ENCODE measurements at regions not wholly inside any gene's neighbourhood (a gene's known extent, or its start where the extent isn't known, plus 50 kb on each side); places are given as distances from the start of the nearest gene placed in this dataset.

DNA sequence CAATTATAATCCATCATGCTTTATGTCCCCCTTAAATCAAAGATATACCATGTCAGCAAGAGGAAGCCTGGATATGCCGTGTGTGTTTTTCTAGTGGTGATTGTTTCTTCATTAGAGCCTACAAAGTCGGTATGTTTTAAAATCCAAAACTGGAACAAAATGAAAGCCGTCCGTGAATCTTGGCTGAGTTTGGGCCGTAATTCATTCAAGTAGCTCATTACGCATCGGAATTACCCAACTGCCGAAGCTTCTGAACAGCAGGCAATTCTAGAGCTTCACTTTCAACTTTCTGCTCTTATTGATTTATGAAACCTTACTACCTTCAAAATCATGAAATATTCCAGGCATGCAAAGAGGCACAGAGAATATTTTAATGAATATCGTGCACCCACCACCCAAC lies 224.7 kb downstream of the AACS start:
- Histone ChIP-seq H3K27ac (ENCODE audit: low read depth in 2 of 2, low read length in 1 of 2) (no peak overlapping the region), H3K4me1 (ENCODE audit: control insufficient read depth in 2 of 2, insufficient read depth in 2 of 2, low read length in 1 of 2) (no peaks in the 10 kb centered on the region), H3K36me3 (ENCODE audit: control insufficient read depth in 2 of 2, insufficient read depth in 2 of 2, low read length in 1 of 2) (no peaks in the 10 kb centered on the region), H3K27me3 (ENCODE audit: control insufficient read depth in 1 of 2, insufficient read depth in 2 of 2, low read length in 2 of 2) (no peaks in the 10 kb centered on the region), H3K9me3 (ENCODE audit: control insufficient read depth in 2 of 2, insufficient read depth in 1 of 2, low read depth in 1 of 2, low read length in 1 of 2) (peaks cover 3 to 5% of the 10 kb centered on the region in 2 donors), H3K4me3 (ENCODE audit: low read depth in 1 of 2, low read length in 2 of 2) (no peak overlapping the region)
- 72% methylated on average over 9 of the region's 9 CpGs for WGBS, 2 donors

- Histone ChIP-seq H3K4me3 (ENCODE audit: low read depth in 1 of 2, low read length in 2 of 2) (no peak overlapping the region), H3K4me1 (ENCODE audit: control insufficient read depth in 2 of 2, insufficient read depth in 2 of 2, low read length in 1 of 2) (no peaks in the 10 kb centered on the region), H3K9me3 (ENCODE audit: control insufficient read depth in 2 of 2, insufficient read depth in 1 of 2, low read depth in 1 of 2, low read length in 1 of 2) (peaks cover 3 to 5% of the 10 kb centered on the region in 2 donors), H3K27me3 (ENCODE audit: control insufficient read depth in 1 of 2, insufficient read depth in 2 of 2, low read length in 2 of 2) (no peaks in the 10 kb centered on the region), H3K36me3 (ENCODE audit: control insufficient read depth in 2 of 2, insufficient read depth in 2 of 2, low read length in 1 of 2) (no peaks in the 10 kb centered on the region), H3K27ac (ENCODE audit: low read depth in 2 of 2, low read length in 1 of 2) (no peak overlapping the region)
- WGBS, 2 donors: 87 to 89% methylated on average over 3 of the region's 3 CpGs
Observed at GRCh38 chr12:125292700-125293099, 227.5 kb downstream of the AACS start.

GRCh38 chr12:125295550-125295949 lies 230.3 kb downstream of the AACS start:
- Histone ChIP-seq H3K4me1 (ENCODE audit: control insufficient read depth in 2 of 2, insufficient read depth in 2 of 2, low read length in 1 of 2) (no peaks in the 10 kb centered on the region), H3K4me3 (ENCODE audit: low read depth in 1 of 2, low read length in 2 of 2) (no peak overlapping the region), H3K9me3 (ENCODE audit: control insufficient read depth in 2 of 2, insufficient read depth in 1 of 2, low read depth in 1 of 2, low read length in 1 of 2) (peaks cover 3 to 5% of the 10 kb centered on the region in 2 donors), H3K27me3 (ENCODE audit: control insufficient read depth in 1 of 2, insufficient read depth in 2 of 2, low read length in 2 of 2) (no peaks in the 10 kb centered on the region), H3K27ac (ENCODE audit: low read depth in 2 of 2, low read length in 1 of 2) (no peak overlapping the region), H3K36me3 (ENCODE audit: control insufficient read depth in 2 of 2, insufficient read depth in 2 of 2, low read length in 1 of 2) (no peaks in the 10 kb centered on the region)
- WGBS, 2 donors: 90 to 92% methylated on average over 5 of the region's 5 CpGs

- Histone ChIP-seq H3K4me1 (ENCODE audit: control insufficient read depth in 2 of 2, insufficient read depth in 2 of 2, low read length in 1 of 2) (no peaks in the 10 kb centered on the region), H3K4me3 (ENCODE audit: low read depth in 1 of 2, low read length in 2 of 2) (no peak overlapping the region), H3K9me3 (ENCODE audit: control insufficient read depth in 2 of 2, insufficient read depth in 1 of 2, low read depth in 1 of 2, low read length in 1 of 2) (peaks cover 3 to 5% of the 10 kb centered on the region in 2 donors), H3K27ac (ENCODE audit: low read depth in 2 of 2, low read length in 1 of 2) (no peak overlapping the region), H3K36me3 (ENCODE audit: control insufficient read depth in 2 of 2, insufficient read depth in 2 of 2, low read length in 1 of 2) (no peaks in the 10 kb centered on the region), H3K27me3 (ENCODE audit: control insufficient read depth in 1 of 2, insufficient read depth in 2 of 2, low read length in 2 of 2) (no peaks in the 10 kb centered on the region)
- WGBS, 2 donors: 60 to 61% methylated on average over 9 of the region's 9 CpGs
Observed at GRCh38 chr12:125296701-125297100, 231.5 kb downstream of the AACS start.

- Histone ChIP-seq H3K27ac (ENCODE audit: low read depth in 2 of 2, low read length in 1 of 2) (no peak overlapping the region), H3K27me3 (ENCODE audit: control insufficient read depth in 1 of 2, insufficient read depth in 2 of 2, low read length in 2 of 2) (no peaks in the 10 kb centered on the region), H3K9me3 (ENCODE audit: control insufficient read depth in 2 of 2, insufficient read depth in 1 of 2, low read depth in 1 of 2, low read length in 1 of 2) (no peaks in the 10 kb centered on the region), H3K4me3 (ENCODE audit: low read depth in 1 of 2, low read length in 2 of 2) (no peak overlapping the region), H3K36me3 (ENCODE audit: control insufficient read depth in 2 of 2, insufficient read depth in 2 of 2, low read length in 1 of 2) (no peaks in the 10 kb centered on the region), H3K4me1 (ENCODE audit: control insufficient read depth in 2 of 2, insufficient read depth in 2 of 2, low read length in 1 of 2) (no peaks in the 10 kb centered on the region)
- WGBS, 2 donors: 77% methylated on average over 9 of the region's 9 CpGs
Observed at GRCh38 chr12:125299840-125300239, 234.6 kb downstream of the AACS start.

GRCh38 chr12:125300249-125300648 lies 235.0 kb downstream of the AACS start:
- no peaks in the 10 kb centered on the region for H3K4me1 ChIP-seq (ENCODE audit: control insufficient read depth in 2 of 2, insufficient read depth in 2 of 2, low read length in 1 of 2)
- no peak overlapping the region for H3K27ac ChIP-seq (ENCODE audit: low read depth in 2 of 2, low read length in 1 of 2)
- 69 to 71% methylated on average over 3 of the region's 3 CpGs for WGBS, 2 donors
- H3K4me3 ChIP-seq (ENCODE audit: low read depth in 1 of 2, low read length in 2 of 2): no peak overlapping the region
- H3K27me3 ChIP-seq (ENCODE audit: control insufficient read depth in 1 of 2, insufficient read depth in 2 of 2, low read length in 2 of 2): no peaks in the 10 kb centered on the region
- no peaks in the 10 kb centered on the region for H3K9me3 ChIP-seq (ENCODE audit: control insufficient read depth in 2 of 2, insufficient read depth in 1 of 2, low read depth in 1 of 2, low read length in 1 of 2)
- H3K36me3 ChIP-seq (ENCODE audit: control insufficient read depth in 2 of 2, insufficient read depth in 2 of 2, low read length in 1 of 2): no peaks in the 10 kb centered on the region

DNA sequence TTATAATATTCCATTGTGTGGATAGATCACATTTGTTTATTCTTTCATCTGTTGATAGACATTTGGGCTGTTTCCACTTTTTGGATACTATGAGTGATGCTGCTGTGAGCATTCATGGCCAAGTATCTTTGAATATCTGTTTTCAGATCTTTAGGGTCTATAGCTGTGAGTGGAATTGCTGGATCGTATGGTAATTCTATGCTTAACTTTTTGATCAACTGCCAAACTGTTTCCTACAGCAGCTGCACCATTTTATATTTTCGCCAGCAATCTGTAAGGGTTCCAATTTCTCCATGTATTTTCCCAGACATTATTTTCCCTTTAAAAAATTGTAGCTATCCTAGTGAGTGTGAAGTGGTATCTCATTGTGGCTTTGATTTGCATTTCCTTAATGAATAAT lies 238.1 kb downstream of the AACS start:
- WGBS, 2 donors: 63 to 64% methylated on average over 2 of the region's 2 CpGs
- Histone ChIP-seq H3K4me1 (ENCODE audit: control insufficient read depth in 2 of 2, insufficient read depth in 2 of 2, low read length in 1 of 2) (no peaks in the 10 kb centered on the region), H3K4me3 (ENCODE audit: low read depth in 1 of 2, low read length in 2 of 2) (no peak overlapping the region), H3K27me3 (ENCODE audit: control insufficient read depth in 1 of 2, insufficient read depth in 2 of 2, low read length in 2 of 2) (no peaks in the 10 kb centered on the region), H3K9me3 (ENCODE audit: control insufficient read depth in 2 of 2, insufficient read depth in 1 of 2, low read depth in 1 of 2, low read length in 1 of 2) (no peaks in the 10 kb centered on the region), H3K36me3 (ENCODE audit: control insufficient read depth in 2 of 2, insufficient read depth in 2 of 2, low read length in 1 of 2) (no peaks in the 10 kb centered on the region), H3K27ac (ENCODE audit: low read depth in 2 of 2, low read length in 1 of 2) (no peak overlapping the region)

DNA sequence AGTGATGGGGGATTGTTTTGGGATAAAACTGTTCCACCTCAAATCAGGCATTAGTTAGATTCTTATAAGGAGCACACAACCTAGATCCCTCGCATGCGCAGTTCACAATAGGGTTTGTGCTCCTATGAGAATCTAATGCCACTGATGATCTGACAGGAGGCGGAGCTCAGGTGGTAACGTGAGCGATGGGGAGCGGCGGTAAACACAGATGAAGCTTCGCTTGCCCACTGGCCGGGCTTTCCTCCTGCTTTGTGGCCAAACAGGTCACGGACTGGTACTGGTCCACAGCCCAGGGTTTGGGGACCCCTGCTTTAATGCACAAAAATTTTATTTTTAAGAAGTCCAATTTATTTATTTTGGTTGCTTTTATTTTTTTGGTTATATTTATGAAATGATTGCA lies 238.8 kb downstream of the AACS start:
- Histone ChIP-seq H3K4me1 (ENCODE audit: control insufficient read depth in 2 of 2, insufficient read depth in 2 of 2, low read length in 1 of 2) (no peaks in the 10 kb centered on the region), H3K27me3 (ENCODE audit: control insufficient read depth in 1 of 2, insufficient read depth in 2 of 2, low read length in 2 of 2) (no peaks in the 10 kb centered on the region), H3K4me3 (ENCODE audit: low read depth in 1 of 2, low read length in 2 of 2) (no peak overlapping the region), H3K36me3 (ENCODE audit: control insufficient read depth in 2 of 2, insufficient read depth in 2 of 2, low read length in 1 of 2) (no peaks in the 10 kb centered on the region), H3K27ac (ENCODE audit: low read depth in 2 of 2, low read length in 1 of 2) (no peak overlapping the region), H3K9me3 (ENCODE audit: control insufficient read depth in 2 of 2, insufficient read depth in 1 of 2, low read depth in 1 of 2, low read length in 1 of 2) (no peaks in the 10 kb centered on the region)
- 90 to 94% methylated on average over 10 of the region's 10 CpGs for WGBS, 2 donors

DNA sequence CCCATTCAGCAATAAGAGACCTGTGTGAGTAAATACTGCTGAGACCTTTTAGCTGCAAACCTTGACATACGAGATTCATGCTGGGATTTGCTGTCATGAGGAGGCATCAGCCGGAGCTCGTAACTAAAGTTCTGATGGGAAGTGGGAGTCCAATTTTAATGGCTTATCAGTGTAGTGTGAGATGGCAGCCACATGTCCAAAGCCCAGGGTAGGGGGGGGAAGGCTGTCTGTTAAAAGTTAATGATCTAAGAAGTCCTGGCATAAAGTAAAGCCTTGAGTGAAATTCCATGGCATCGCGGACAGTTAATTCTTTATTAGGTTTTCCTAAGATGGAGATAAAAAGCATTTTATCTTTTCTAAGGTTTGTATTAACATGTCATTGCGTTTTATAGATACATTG lies 240.0 kb downstream of the AACS start:
- Histone ChIP-seq H3K27me3 (ENCODE audit: control insufficient read depth in 1 of 2, insufficient read depth in 2 of 2, low read length in 2 of 2) (no peaks in the 10 kb centered on the region), H3K27ac (ENCODE audit: low read depth in 2 of 2, low read length in 1 of 2) (no peak overlapping the region), H3K4me1 (ENCODE audit: control insufficient read depth in 2 of 2, insufficient read depth in 2 of 2, low read length in 1 of 2) (no peaks in the 10 kb centered on the region), H3K4me3 (ENCODE audit: low read depth in 1 of 2, low read length in 2 of 2) (no peak overlapping the region), H3K9me3 (ENCODE audit: control insufficient read depth in 2 of 2, insufficient read depth in 1 of 2, low read depth in 1 of 2, low read length in 1 of 2) (no peaks in the 10 kb centered on the region), H3K36me3 (ENCODE audit: control insufficient read depth in 2 of 2, insufficient read depth in 2 of 2, low read length in 1 of 2) (no peaks in the 10 kb centered on the region)
- 74 to 79% methylated on average over 6 of the region's 6 CpGs for WGBS, 2 donors

DNA sequence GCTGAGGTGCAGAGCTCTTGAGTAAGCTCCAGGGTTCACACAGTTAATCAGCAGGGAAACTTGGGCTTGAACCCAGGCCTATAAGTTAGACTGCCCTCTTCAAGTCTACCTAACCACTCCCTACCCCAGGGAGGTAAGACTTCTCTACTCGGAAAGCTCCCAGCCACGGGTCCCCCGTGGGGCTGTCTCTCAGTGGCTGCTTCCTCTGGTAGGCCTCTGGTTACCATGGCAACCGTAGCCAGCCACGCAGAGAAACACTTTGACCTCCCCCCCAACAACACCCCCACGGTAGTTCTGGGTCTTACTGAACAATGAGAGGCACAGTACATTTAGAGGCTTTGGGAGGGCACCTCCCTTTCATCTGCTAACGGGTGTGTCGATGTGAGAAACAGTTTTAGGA lies 245.2 kb downstream of the AACS start:
- no peaks in the 10 kb centered on the region for H3K9me3 ChIP-seq (ENCODE audit: control insufficient read depth in 2 of 2, insufficient read depth in 1 of 2, low read depth in 1 of 2, low read length in 1 of 2)
- H3K27me3 ChIP-seq (ENCODE audit: control insufficient read depth in 1 of 2, insufficient read depth in 2 of 2, low read length in 2 of 2): no peaks in the 10 kb centered on the region
- H3K36me3 ChIP-seq (ENCODE audit: control insufficient read depth in 2 of 2, insufficient read depth in 2 of 2, low read length in 1 of 2): no peaks in the 10 kb centered on the region
- no peaks in the 10 kb centered on the region for H3K4me1 ChIP-seq (ENCODE audit: control insufficient read depth in 2 of 2, insufficient read depth in 2 of 2, low read length in 1 of 2)
- WGBS, 2 donors: 57 to 66% methylated on average over 8 of the region's 8 CpGs
- no peak overlapping the region for H3K4me3 ChIP-seq (ENCODE audit: low read depth in 1 of 2, low read length in 2 of 2)
- H3K27ac ChIP-seq (ENCODE audit: low read depth in 2 of 2, low read length in 1 of 2): no peak overlapping the region
